ENCODE measurements at regions not wholly inside any gene's neighbourhood (a gene's known extent, or its start where the extent isn't known, plus 50 kb on each side); places are given as distances from the start of the nearest gene placed in this dataset.

DNA sequence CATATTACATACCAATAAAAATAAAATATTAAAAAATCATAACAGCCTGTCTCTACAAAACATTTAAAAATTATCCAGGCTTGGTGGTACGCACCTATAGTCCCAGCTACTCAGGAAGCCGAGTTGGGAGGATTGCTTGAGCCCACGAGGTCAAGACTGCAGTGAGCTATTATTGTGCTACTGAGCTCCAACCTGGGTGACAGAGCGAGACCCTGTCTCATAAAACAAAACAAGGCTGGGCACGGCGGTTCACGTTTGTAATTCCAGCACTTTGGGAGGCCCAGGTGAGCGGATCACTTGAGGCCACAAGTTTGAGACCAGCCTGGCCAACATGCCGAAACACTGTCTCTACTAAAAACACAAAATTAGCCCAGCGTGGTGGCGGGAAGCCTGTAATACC, 52.2 kb upstream of the LSM14A start:
- DNase-seq = no peak

DNA sequence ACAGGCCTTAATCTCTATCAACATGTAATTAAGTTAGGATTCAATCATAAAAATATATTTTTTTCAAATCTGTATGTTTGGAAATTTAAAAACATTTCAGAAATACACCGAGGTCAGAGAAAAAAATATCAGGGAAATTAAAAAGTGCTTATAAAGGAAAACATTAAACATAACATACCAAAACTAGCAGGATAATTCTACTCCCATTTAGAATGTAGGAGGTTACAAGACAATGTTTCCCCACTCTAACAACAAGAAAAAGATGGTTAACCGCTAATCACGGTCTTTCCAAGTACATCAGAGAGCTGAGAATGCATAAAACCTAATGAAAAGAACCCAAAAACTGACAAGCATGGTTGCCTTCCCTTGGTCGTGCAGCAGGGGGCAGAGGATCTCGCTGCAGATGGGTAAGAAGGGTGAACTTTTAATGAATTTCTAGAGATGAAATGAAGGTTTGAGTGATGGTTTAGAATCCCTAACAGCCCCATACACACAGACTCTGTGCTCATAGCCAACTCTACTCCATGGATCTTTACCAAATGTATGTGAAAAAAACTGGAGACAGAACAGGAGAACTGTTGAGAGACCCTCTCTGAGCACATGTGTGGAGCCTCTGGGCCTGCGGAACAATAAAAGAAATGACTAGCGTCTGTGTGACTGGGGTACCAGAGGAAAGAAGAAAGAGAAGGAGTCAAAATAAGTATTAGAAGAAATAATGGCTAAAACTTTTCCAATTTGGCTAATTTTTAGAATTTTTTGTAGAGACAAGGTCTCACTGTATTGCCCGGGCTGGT, 51.3 kb upstream of the LSM14A start:
- DNase-seq = peak; percentile 52 to 54
